GM12878 (cell line): ENCODE measurements at regions not wholly inside any gene's neighbourhood (a gene's known extent, or its start where the extent isn't known, plus 50 kb on each side); places are given as distances from the start of the nearest gene placed in this dataset.

Source experiments
- ATAC-seq: fragments of 200-7000 bp; cut with Tn5 transposase; 3 replicates; pipeline ENCODE4 v1.9.1; 2020; ENCODE audit warnings: mild to moderate bottlenecking, moderate library complexity
- BruUV-seq: library from RNA; stranded (reverse); fragments of 400-500 nt; replicated peaks from 2 replicates; lab custom pipeline; 2021; lab: Mats Ljungman, UMichigan
- CTCF ChIA-PET: fragments of 300-600 bp; sonication (Branson Sonifier 250); formaldehyde crosslinking; extraction: SDS; loops from one replicate; lab custom pipeline; 2021; ENCODE audit warnings: inconsistent platforms; lab: Yijun Ruan, JAX
- POLR2A ChIA-PET: fragments of 350-600 bp; formaldehyde crosslinking; extraction: SDS; loops from one replicate; lab custom pipeline; 2021; ENCODE audit warnings: inconsistent platforms; lab: Charles Lee
- RAD21 ChIA-PET: fragments of 300-600 bp; sonication (Branson Sonifier 250); formaldehyde crosslinking; loops from one replicate; lab custom pipeline; 2023; ENCODE audit warnings: antibody characterized with exemption; ENCODE audit not compliant: unreplicated experiment; lab: Charles Lee
- SMC1A ChIA-PET: fragments of 300-600 bp; sonication (Branson Sonifier 250); formaldehyde crosslinking; loops from one replicate; lab custom pipeline; 2023; ENCODE audit not compliant: unreplicated experiment, uncharacterized antibody; lab: Charles Lee
- DNase-seq: peaks from one replicate; pipeline ENCODE4 v3.0.0-alpha.2; 2011; ENCODE audit warnings: low read depth, low spot score
- FAIRE-seq: peaks from 3 replicates; lab custom pipeline; 2011; peaks lifted over from hg19 to GRCh38; lab: Jason Lieb, UNC
- H2AFZ ChIP-seq: 2 replicates; pipeline ENCODE4 v1.6.0; 2011; ENCODE audit warnings: low read depth, low read length, control low read depth; ENCODE audit not compliant: control insufficient read depth
- H3K27ac ChIP-seq: 2 replicates; pipeline ENCODE4 v1.5.1; 2011; ENCODE audit warnings: control low read depth; ENCODE audit not compliant: control insufficient read depth, insufficient read depth
- H3K27me3 ChIP-seq, 2 experiments: replicated peaks in 1 of 2; 2 replicates each; pipeline versions ENCODE4 v1.6.0 to v1.6.1; 2011; ENCODE audit warnings: low read length in 1 of 2; ENCODE audit not compliant: control insufficient read depth in 2 of 2, insufficient read depth in 2 of 2
- H3K36me3 ChIP-seq, 2 experiments: 2 replicates each; pipeline ENCODE4 v1.5.1; 2011; ENCODE audit warnings: low read length in 1 of 2; ENCODE audit not compliant: control insufficient read depth in 2 of 2, insufficient read depth in 2 of 2
- H3K4me1 ChIP-seq: 2 replicates; pipeline ENCODE4 v1.6.1; 2011; ENCODE audit warnings: mild to moderate bottlenecking, low read length, moderate library complexity, mixed read lengths; ENCODE audit not compliant: control insufficient read depth, insufficient read depth
- H3K4me2 ChIP-seq: 2 replicates; pipeline ENCODE4 v1.6.0; 2011; ENCODE audit warnings: control low read depth; ENCODE audit not compliant: control insufficient read depth, insufficient read depth
- H3K4me3 ChIP-seq: fragments of 200-600 bp; sonication (generic); 2 replicates; pipeline ENCODE4 v1.5.1; 2016
- H3K79me2 ChIP-seq: 2 replicates; pipeline ENCODE4 v1.6.0; 2011; ENCODE audit warnings: low read length; ENCODE audit not compliant: control insufficient read depth, insufficient read depth
- H3K9ac ChIP-seq: 2 replicates; pipeline ENCODE4 v1.8.0; 2011; ENCODE audit warnings: low read length, control low read depth, mixed read lengths; ENCODE audit not compliant: control insufficient read depth, insufficient read depth
- H3K9me3 ChIP-seq: replicated peaks from 3 replicates; pipeline ENCODE4 v1.5.1; 2011; ENCODE audit warnings: mild to moderate bottlenecking, low read length; ENCODE audit not compliant: control insufficient read depth, insufficient read depth
- H4K20me1 ChIP-seq: 2 replicates; pipeline ENCODE4 v1.6.0; 2011; ENCODE audit not compliant: control insufficient read depth, insufficient read depth
- EED ChIP-seq: sonication (generic); IDR thresholded peaks from 2 replicates; pipeline ENCODE4 v1.6.1; 2016; ENCODE audit warnings: antibody characterized with exemption, low read depth
- EGR1 ChIP-seq, 2 experiments: IDR thresholded peaks; 1 replicate in 1 of 2; 2 replicates in 1 of 2; pipeline ENCODE4 v1.6.1; 2011 to 2012; ENCODE audit warnings: low read depth in 2 of 2, low read length in 2 of 2, borderline replicate concordance in 1 of 2, mild to moderate bottlenecking in 1 of 2, moderate library complexity in 1 of 2
- IKZF2 ChIP-seq, 2 experiments: fragments of 450-650 bp; IDR thresholded peaks; 2 replicates each; pipeline ENCODE4 v1.6.1; 2017; ENCODE audit warnings: mild to moderate bottlenecking in 2 of 2, moderate library complexity in 2 of 2
- MYC ChIP-seq: IDR thresholded peaks from 2 replicates; pipeline ENCODE4 v1.6.1; 2011; ENCODE audit warnings: mild to moderate bottlenecking, low read length, moderate library complexity, inconsistent platforms; ENCODE audit not compliant: insufficient read depth, insufficient replicate concordance, insufficient read length, severe bottlenecking
- POLR2AphosphoS2 ChIP-seq: IDR thresholded peaks from 2 replicates; pipeline ENCODE4 v1.6.1; 2011; ENCODE audit warnings: low read depth, mild to moderate bottlenecking, low read length, improper control_type of control experiment, moderate library complexity
- POLR2AphosphoS5 ChIP-seq: IDR thresholded peaks from 2 replicates; pipeline ENCODE4 v1.6.1; 2011; ENCODE audit warnings: mild to moderate bottlenecking, low read length, inconsistent platforms
- WGBS: methylation state at CpG from one replicate; pipeline ENCODE4 v1.1.6; 2016; ENCODE audit warnings: low lambda C conversion rate; ENCODE audit not compliant: insufficient replicate concordance, insufficient coverage; ENCODE audit errors: missing lambda C conversion rate; 5-methylcytosine and 5-hydroxymethylcytosine counted together
- in situ Hi-C: fragments of 300-500 bp; cut with MboI; formaldehyde crosslinking; loops from 9 replicates; pipeline ENCODE4 v1.14.3; 2018; ENCODE audit warnings: mixed read lengths
- intact Hi-C: fragments of 100-400 bp; cut with micrococcal nuclease; formaldehyde crosslinking; loops from one replicate; pipeline ENCODE4 v1.14.2; 2022; ENCODE audit not compliant: unreplicated experiment
- TF ChIP-seq, protein P1 (sequence below): IDR thresholded peaks from 2 replicates; pipeline ENCODE4 v1.6.1; 2012; ENCODE audit warnings: low read depth, low read length, improper control_type of control experiment

DNA sequence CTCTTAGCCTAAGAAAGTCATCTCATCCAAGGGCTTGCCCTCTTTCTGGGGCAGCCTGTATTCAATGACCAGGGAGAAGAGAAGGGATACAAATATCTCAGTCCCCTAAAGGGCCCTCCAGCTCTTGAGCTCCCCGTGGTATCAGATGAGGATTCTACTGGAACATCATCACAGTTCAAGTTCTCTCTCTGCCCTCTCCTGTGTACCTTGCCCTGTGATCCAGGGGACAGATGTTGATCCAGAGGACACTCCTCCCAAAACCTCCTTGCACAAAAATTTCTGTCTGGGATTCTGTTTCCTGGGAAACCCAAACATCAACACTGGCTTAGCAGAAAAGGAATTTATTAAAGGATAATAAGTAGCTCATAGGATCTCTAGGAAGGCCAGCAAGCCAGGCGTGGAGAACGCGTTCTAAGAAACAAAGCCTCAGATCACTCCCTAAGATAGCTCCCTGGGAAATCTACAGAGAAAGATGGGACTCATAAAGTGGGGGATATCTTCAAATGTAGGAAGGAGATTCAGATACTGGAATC is 296.3 kb upstream of the KLF3 start:
- ChIA-PET POLR2A (no interaction called here), CTCF (interaction anchor here (1.0 kb wide), 1 partner anchor 260 kb away, joined by 3 read pairs; no protein-coding TSS in a partner anchor), RAD21 (no interaction called here), SMC1A (interaction anchor here (0.6 kb wide), 1 partner anchor 54 kb away, joined by 3 read pairs; no protein-coding TSS in a partner anchor)
- no peaks in the 10 kb centered on the region for H4K20me1 ChIP-seq
- H3K4me1 ChIP-seq, result peaks cover 6% of the 10 kb centered on the region
- H3K9me3 ChIP-seq, result no peaks in the 10 kb centered on the region
- H3K36me3 ChIP-seq, result no peaks in the 10 kb centered on the region
- FAIRE-seq (no peak), ATAC-seq (no peak), DNase-seq (no peak)
- TF ChIP-seq, protein P1, sequence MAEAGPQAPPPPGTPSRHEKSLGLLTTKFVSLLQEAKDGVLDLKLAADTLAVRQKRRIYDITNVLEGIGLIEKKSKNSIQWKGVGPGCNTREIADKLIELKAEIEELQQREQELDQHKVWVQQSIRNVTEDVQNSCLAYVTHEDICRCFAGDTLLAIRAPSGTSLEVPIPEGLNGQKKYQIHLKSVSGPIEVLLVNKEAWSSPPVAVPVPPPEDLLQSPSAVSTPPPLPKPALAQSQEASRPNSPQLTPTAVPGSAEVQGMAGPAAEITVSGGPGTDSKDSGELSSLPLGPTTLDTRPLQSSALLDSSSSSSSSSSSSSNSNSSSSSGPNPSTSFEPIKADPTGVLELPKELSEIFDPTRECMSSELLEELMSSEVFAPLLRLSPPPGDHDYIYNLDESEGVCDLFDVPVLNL, result no peak
- TF ChIP-seq MYC (no peak), IKZF2 (IDR thresholded peaks at IDR 0.05) (no peak)
- H3K4me3 ChIP-seq, result no peak overlapping the region
- H2AFZ ChIP-seq, result no peak overlapping the region
- H3K4me2 ChIP-seq, result no peak overlapping the region
- H3K79me2 ChIP-seq, result no peaks in the 10 kb centered on the region
- intact Hi-C loops, result no loop called here
- WGBS, result 52% methylated on average over 4 of the region's 4 CpGs
- no peak overlapping the region for H3K9ac ChIP-seq
- H3K27ac ChIP-seq, result no peak overlapping the region
- in situ Hi-C loops, result no loop called here
- no peaks in the 10 kb centered on the region for H3K27me3 ChIP-seq
- no TSS peak for BruUV-seq

DNA sequence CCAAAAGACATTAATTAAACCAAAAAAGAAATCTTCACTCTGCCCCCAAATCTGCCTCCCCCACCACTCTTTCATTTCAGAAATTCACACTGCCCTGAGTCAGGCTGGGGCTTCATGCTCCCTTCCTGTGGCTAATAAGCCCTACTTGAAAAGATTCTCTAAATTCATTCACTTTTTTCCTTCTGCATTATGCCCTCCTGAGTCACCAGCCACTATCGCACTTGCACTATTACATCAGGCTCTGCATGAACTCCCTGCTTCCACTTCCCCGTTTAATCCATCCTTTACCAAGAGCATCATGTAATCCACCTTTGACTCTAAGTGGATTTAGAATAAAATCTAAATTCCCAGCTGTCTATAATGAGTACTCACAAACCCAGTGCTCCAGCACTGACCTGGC is 295.4 kb upstream of the KLF3 start:
- no peak for ATAC-seq
- no TSS peak for BruUV-seq
- in situ Hi-C loops (no loop called here), intact Hi-C loops (no loop called here)
- no peaks in the 10 kb centered on the region for H3K27me3 ChIP-seq
- FAIRE-seq, result no peak
- no peak overlapping the region for H3K27ac ChIP-seq
- no peak for TF ChIP-seq EGR1 (IDR thresholded peaks at IDR 0.05; ENCODE audit: borderline replicate concordance in 1 of 2, low read depth in 2 of 2, low read length in 2 of 2)
- TF ChIP-seq POLR2AphosphoS2, result no peak
- TF ChIP-seq EED, result no peak
- no peak for TF ChIP-seq POLR2AphosphoS5
- no peaks in the 10 kb centered on the region for H3K9me3 ChIP-seq
- DNase-seq, result no peak
- SMC1A ChIA-PET, result no interaction called here
- H4K20me1 ChIP-seq, result no peaks in the 10 kb centered on the region
- CTCF ChIA-PET, result no interaction called here
- 27% methylated on average over 2 of the region's 2 CpGs for WGBS
- H3K4me3 ChIP-seq, result no peak overlapping the region
- H3K79me2 ChIP-seq, result no peaks in the 10 kb centered on the region
- H3K9ac ChIP-seq, result no peak overlapping the region
- POLR2A ChIA-PET, result interaction anchor here (1.0 kb wide), 1 partner anchor 214 kb away, joined by 3 read pairs; no protein-coding TSS in a partner anchor
- no peak overlapping the region for H2AFZ ChIP-seq
- H3K4me2 ChIP-seq, result no peak overlapping the region
- no peaks in the 10 kb centered on the region for H3K36me3 ChIP-seq
- RAD21 ChIA-PET, result no interaction called here
- peaks cover 6% of the 10 kb centered on the region for H3K4me1 ChIP-seq
